Neural crest cell (in vitro differentiated cells): ENCODE measurements at regions not wholly inside any gene's neighbourhood (a gene's known extent, or its start where the extent isn't known, plus 50 kb on each side); places are given as distances from the start of the nearest gene placed in this dataset.

ENCODE experiments used
- DNase-seq: peaks from one replicate; pipeline ENCODE4 v3.0.0; 2021; ENCODE audit warnings: low read depth, mixed read lengths, low spot score
- H3K27ac Mint-ChIP-seq: one replicate; pipeline ENCODE4 v1.8.0; 2021; ENCODE audit warnings: mild to moderate bottlenecking, mixed read lengths; ENCODE audit not compliant: unreplicated experiment
- H3K27me3 Mint-ChIP-seq: 2 replicates; pipeline ENCODE4 v1.8.0; 2021; ENCODE audit warnings: low read depth, mild to moderate bottlenecking, mixed read lengths
- H3K36me3 Mint-ChIP-seq: 2 replicates; pipeline ENCODE4 v1.8.0; 2021; ENCODE audit warnings: low read depth, mild to moderate bottlenecking, mixed read lengths
- H3K4me1 Mint-ChIP-seq: 2 replicates; pipeline ENCODE4 v1.8.0; 2021; ENCODE audit warnings: mixed read lengths
- H3K4me3 Mint-ChIP-seq: one replicate; pipeline ENCODE4 v1.8.0; 2021; ENCODE audit warnings: mild to moderate bottlenecking, mixed read lengths
- H3K9me3 Mint-ChIP-seq: 2 replicates; pipeline ENCODE4 v1.8.0; 2021; ENCODE audit warnings: mixed read lengths
- TF ChIP-seq, protein P1 (sequence below): fragments of 200-600 bp; sonication (generic); conservative IDR thresholded peaks from 2 replicates; pipeline ENCODE4 v1.5.0; 2021; ENCODE audit warnings: antibody characterized with exemption, mild to moderate bottlenecking

DNA sequence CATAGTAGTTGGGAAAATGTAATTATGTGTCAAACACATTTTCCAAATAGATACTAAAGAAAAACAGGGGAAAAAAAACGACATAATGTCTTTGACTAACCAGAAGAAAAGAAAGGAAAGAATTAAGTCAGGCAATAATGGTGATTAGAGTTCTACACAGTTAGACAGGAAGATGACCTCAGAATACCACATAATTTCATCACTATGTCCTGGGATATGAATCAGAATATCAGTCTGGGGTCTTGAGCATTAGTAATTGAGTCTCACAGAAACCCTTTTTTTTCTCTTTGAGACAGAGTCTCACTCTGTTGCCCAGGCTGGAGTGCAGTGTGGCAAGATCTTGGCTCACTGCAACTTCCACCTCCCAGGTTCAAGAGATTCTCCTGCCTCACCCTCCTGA is 503.4 kb downstream of the SLITRK1 start:
- Mint-ChIP-seq H3K9me3 (no peaks in the 10 kb centered on the region), H3K27ac (no peak overlapping the region)

DNA sequence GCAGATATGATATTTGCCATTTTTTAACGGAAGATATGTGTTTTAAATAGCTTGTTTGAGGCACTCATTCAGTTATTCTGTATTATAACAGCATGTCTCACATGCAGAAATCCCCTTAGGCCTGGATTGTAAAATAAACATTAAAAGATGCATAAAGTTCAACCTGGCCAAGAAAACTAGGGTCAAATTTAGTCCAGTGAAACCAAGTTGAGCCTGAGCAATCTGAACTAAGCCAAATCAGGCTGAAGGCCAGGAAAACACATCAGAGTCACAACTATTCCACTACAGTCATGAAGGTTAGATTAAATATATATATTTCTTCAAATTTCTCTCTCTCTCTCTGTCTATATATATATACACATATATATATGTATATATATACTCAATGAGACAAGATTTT is 504.8 kb downstream of the SLITRK1 start:
- no peak overlapping the region for H3K4me3 Mint-ChIP-seq
- peaks cover 5% of the 10 kb centered on the region for H3K9me3 Mint-ChIP-seq
- no peaks in the 10 kb centered on the region for H3K27me3 Mint-ChIP-seq
- no peaks in the 10 kb centered on the region for H3K4me1 Mint-ChIP-seq
- no peak for DNase-seq
- H3K27ac Mint-ChIP-seq: no peak overlapping the region
- H3K36me3 Mint-ChIP-seq: no peaks in the 10 kb centered on the region
- TF ChIP-seq, protein P1, sequence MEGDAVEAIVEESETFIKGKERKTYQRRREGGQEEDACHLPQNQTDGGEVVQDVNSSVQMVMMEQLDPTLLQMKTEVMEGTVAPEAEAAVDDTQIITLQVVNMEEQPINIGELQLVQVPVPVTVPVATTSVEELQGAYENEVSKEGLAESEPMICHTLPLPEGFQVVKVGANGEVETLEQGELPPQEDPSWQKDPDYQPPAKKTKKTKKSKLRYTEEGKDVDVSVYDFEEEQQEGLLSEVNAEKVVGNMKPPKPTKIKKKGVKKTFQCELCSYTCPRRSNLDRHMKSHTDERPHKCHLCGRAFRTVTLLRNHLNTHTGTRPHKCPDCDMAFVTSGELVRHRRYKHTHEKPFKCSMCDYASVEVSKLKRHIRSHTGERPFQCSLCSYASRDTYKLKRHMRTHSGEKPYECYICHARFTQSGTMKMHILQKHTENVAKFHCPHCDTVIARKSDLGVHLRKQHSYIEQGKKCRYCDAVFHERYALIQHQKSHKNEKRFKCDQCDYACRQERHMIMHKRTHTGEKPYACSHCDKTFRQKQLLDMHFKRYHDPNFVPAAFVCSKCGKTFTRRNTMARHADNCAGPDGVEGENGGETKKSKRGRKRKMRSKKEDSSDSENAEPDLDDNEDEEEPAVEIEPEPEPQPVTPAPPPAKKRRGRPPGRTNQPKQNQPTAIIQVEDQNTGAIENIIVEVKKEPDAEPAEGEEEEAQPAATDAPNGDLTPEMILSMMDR: no peak

More for the DNA sequence above, 503.4 kb downstream of the SLITRK1 start:
- no peak for DNase-seq
- TF ChIP-seq, protein P1: no peak
- Mint-ChIP-seq H3K4me3 (no peak overlapping the region), H3K4me1 (no peaks in the 10 kb centered on the region), H3K27me3 (no peaks in the 10 kb centered on the region), H3K36me3 (no peaks in the 10 kb centered on the region)

DNA sequence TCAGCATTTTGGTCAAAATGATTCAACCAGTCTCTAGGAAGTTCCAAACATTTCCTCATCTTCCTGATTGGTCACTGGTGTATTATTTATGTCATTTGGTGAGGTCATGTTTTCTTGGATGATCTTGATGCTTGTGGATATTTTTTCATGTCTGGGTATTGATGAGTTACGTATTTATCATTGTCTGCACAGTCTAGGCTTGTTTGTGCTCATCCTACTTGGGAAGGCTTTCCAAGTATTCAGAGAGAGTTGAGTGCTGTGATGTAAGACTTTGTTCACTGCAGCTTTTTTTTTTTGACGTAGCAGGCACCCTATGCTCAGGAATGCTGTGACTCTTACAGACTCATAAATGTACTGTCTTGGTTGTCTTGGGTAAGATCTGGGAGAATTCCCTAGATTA is 509.5 kb downstream of the SLITRK1 start:
- no peak for DNase-seq
- TF ChIP-seq, protein P1: no peak

DNA sequence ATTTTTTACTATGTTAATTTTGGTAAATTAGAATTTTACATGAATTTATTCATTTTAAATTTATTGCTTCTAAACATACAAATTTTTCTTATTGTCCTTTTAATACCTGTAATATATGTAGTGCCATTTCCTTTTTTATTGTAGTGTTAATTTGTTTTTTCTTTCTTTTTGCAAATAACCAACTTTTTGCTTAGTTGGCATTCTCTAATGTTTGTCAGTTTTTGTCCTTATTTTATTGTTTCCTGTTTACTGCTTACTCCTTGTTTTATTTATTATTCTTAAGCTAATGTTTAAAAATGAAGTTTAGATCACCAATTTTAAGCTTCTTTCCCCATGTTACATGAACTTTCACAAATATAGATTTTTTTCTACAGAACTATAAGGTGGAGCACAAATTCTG is 516.6 kb downstream of the SLITRK1 start:
- Mint-ChIP-seq H3K36me3 (no peaks in the 10 kb centered on the region), H3K27me3 (no peaks in the 10 kb centered on the region), H3K4me3 (no peak overlapping the region), H3K4me1 (no peaks in the 10 kb centered on the region), H3K9me3 (no peaks in the 10 kb centered on the region), H3K27ac (no peak overlapping the region)
- no peak for DNase-seq
- TF ChIP-seq, protein P1: no peak

More for the DNA sequence above, 509.5 kb downstream of the SLITRK1 start:
- H3K9me3 Mint-ChIP-seq: peaks cover 6% of the 10 kb centered on the region
- no peaks in the 10 kb centered on the region for H3K36me3 Mint-ChIP-seq
- no peaks in the 10 kb centered on the region for H3K4me1 Mint-ChIP-seq
- no peak overlapping the region for H3K4me3 Mint-ChIP-seq
- no peaks in the 10 kb centered on the region for H3K27me3 Mint-ChIP-seq
- H3K27ac Mint-ChIP-seq: no peak overlapping the region

DNA sequence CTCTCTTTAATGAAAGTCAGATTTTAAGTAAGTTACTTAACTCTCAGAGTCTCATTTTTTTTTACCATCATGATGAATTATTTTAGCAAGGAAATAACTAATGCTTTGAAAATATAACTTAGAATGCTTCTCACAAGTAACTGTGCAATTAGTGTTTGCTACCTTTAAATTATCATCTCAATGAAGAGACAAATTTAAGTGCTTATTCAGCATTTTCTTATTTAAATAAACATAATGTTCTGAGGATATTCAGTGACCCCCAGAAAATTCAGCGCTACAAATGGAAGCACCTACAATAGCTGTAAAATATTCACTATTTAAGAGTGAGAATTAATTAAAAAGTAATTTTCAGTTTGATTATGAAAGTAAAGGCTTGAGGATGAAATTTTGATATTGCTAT is 527.2 kb downstream of the SLITRK1 start:
- no peak for DNase-seq
- H3K27me3 Mint-ChIP-seq: no peaks in the 10 kb centered on the region
- H3K9me3 Mint-ChIP-seq: no peaks in the 10 kb centered on the region
- H3K4me3 Mint-ChIP-seq: no peak overlapping the region
- no peak overlapping the region for H3K27ac Mint-ChIP-seq
- TF ChIP-seq, protein P1: no peak
- H3K4me1 Mint-ChIP-seq: no peaks in the 10 kb centered on the region
- H3K36me3 Mint-ChIP-seq: no peaks in the 10 kb centered on the region

DNA sequence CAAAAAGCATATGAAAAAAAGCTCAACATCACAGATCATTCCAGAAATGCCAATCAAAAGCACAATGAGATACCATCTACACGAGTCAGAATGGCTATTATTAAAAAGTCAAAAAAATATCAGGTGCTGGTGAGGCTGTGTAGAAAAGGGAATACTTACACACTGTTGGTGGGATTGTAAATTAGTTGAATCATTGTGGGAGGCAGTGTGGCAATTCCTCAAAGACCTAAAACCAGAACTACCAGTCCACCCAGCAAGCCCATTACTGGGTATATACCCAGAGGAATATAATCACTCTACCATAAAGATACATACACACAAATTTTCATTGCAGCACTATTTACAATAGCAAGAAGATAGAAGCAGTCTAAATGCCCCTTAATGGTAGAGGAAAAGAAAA is 529.9 kb downstream of the SLITRK1 start:
- Mint-ChIP-seq H3K4me3 (no peak overlapping the region), H3K36me3 (no peaks in the 10 kb centered on the region), H3K27me3 (no peaks in the 10 kb centered on the region), H3K27ac (peak overlapping the region; percentile 35), H3K9me3 (peaks cover under 1% of the 10 kb centered on the region), H3K4me1 (no peaks in the 10 kb centered on the region)
- no peak for DNase-seq
- TF ChIP-seq, protein P1: no peak
